ENCODE measurements at regions not wholly inside any gene's neighbourhood (a gene's known extent, or its start where the extent isn't known, plus 50 kb on each side); places are given as distances from the start of the nearest gene placed in this dataset.

DNA sequence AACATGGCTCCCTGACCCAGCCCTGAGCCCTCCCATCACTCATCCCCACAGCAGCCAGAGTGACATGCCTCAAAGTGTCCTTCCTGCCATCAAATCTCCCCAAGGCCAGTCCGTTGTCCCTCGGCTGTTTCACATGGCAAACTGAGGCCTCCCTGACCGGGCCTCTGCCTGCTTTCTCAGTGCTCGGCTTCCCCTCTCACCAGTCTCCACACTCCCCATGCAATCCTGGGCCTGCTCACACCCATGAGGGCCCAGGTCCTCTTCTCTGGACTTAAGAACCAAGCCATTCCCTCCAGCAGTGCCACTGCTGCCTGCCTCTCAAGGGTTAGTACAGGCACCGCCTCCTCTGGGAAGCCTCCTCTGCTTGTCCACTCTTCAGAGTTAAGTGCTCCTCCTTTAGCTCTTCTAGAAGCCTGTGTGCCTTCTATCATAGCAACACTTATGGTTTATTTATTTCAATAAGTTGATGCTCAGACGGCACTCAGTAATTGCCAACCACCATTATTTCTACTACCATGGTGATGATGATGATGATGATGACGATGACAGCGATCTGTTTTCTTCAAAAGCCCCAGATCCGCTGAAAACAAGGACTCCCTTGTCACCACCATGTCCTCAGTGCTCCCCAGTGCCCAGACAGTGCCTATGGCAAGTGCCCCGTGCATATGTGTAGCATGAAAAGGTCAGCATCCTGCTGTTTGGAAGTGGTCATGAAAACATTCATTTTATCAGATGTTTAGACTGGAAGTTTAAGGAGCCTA, 449.0 kb downstream of the CDH26 start:
- Histone ChIP-seq H3K27me3 (replicated peaks; ENCODE audit: insufficient read depth, low read length) (no peaks in the 10 kb centered on the region), H3K9ac (ENCODE audit: low read length) (no peak overlapping the region), H3K36me3 (replicated peaks; ENCODE audit: insufficient read depth, low read length) (no peaks in the 10 kb centered on the region), H3K4me1 (ENCODE audit: low read length) (peaks cover 37% of the 10 kb centered on the region), H3K4me2 (ENCODE audit: low read depth, low read length) (no peak overlapping the region), H3K27ac (ENCODE audit: low read length) (no peak overlapping the region), H3F3A (ENCODE audit: insufficient read depth, low read length) (peaks cover 13% of the 10 kb centered on the region; the same call in 1 of the 2 replicates), H3K9me3 (replicated peaks; ENCODE audit: insufficient read depth, low read length) (no peaks in the 10 kb centered on the region), H4K20me1 (ENCODE audit: insufficient read depth, low read length) (no peaks in the 10 kb centered on the region), H3K4me3 (ENCODE audit: low read length) (no peak overlapping the region), H3K79me2 (ENCODE audit: low read length) (no peaks in the 10 kb centered on the region), H2AFZ (ENCODE audit: low read length) (no peak overlapping the region), H3K9me2 (replicated peaks; ENCODE audit: insufficient read depth, low read length) (no peaks in the 10 kb centered on the region)
- TF ChIP-seq EZH2phosphoT487 (IDR thresholded peaks at IDR 0.05; ENCODE audit: low read length) (no peak), CTCF (IDR thresholded peaks at IDR 0.05; ENCODE audit: low read length) (no peak), EZH2 (optimal IDR thresholded peaks at IDR 0.05; ENCODE audit: low read depth, low read length) (no peak)
- DNase-seq: no peak

GRCh38 chr20:60407938-60408337, 449.7 kb downstream of the CDH26 start:
- H3K9me2 ChIP-seq (replicated peaks; ENCODE audit: insufficient read depth, low read length): no peaks in the 10 kb centered on the region
- no peaks in the 10 kb centered on the region for H3K79me2 ChIP-seq (ENCODE audit: low read length)
- H3K9ac ChIP-seq (ENCODE audit: low read length): no peak overlapping the region
- no peaks in the 10 kb centered on the region for H3K36me3 ChIP-seq (replicated peaks; ENCODE audit: insufficient read depth, low read length)
- TF ChIP-seq EZH2 (optimal IDR thresholded peaks at IDR 0.05; ENCODE audit: low read depth, low read length): no peak
- no peak for TF ChIP-seq EZH2phosphoT487 (IDR thresholded peaks at IDR 0.05; ENCODE audit: low read length)
- TF ChIP-seq CTCF (IDR thresholded peaks at IDR 0.05; ENCODE audit: low read length): no peak
- H3K27me3 ChIP-seq (replicated peaks; ENCODE audit: insufficient read depth, low read length): no peaks in the 10 kb centered on the region
- peaks cover 5% of the 10 kb centered on the region; the same call in 1 of the 2 replicates for H3F3A ChIP-seq (ENCODE audit: insufficient read depth, low read length)
- no peaks in the 10 kb centered on the region for H3K9me3 ChIP-seq (replicated peaks; ENCODE audit: insufficient read depth, low read length)
- peak overlapping the region; percentile 21; the same call in 1 of the 2 replicates for H3K4me2 ChIP-seq (ENCODE audit: low read depth, low read length)
- no peak overlapping the region for H3K4me3 ChIP-seq (ENCODE audit: low read length)
- no peak overlapping the region for H2AFZ ChIP-seq (ENCODE audit: low read length)
- H3K27ac ChIP-seq (ENCODE audit: low read length): no peak overlapping the region
- DNase-seq: no peak
- no peaks in the 10 kb centered on the region for H4K20me1 ChIP-seq (ENCODE audit: insufficient read depth, low read length)
- H3K4me1 ChIP-seq (ENCODE audit: low read length): peaks cover 29% of the 10 kb centered on the region

DNA sequence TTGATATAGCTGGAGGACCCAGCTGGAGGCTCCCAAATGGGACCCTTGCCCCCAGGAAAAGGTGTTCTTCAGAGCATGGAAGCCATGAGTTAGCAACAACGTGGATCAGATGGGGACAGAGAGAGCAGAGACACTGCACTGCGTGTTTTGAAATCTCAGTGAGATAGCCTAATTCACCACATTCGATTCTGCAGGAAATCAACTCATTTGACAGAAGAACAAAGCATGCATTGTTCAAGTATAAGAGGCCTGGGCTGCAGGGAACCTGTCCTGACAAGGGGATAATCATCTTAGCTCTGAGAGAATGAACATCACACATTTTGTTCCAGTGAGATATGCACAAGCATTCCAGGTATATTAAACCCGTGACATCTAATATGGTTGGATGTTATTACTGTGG, 450.2 kb downstream of the CDH26 start:
- Histone ChIP-seq H3K9ac (ENCODE audit: low read length) (no peak overlapping the region), H3K4me2 (ENCODE audit: low read depth, low read length) (peak overlapping the region; percentile 21; the same call in 1 of the 2 replicates), H3K36me3 (replicated peaks; ENCODE audit: insufficient read depth, low read length) (no peaks in the 10 kb centered on the region), H3K4me1 (ENCODE audit: low read length) (peaks cover 26% of the 10 kb centered on the region), H3K27me3 (replicated peaks; ENCODE audit: insufficient read depth, low read length) (no peaks in the 10 kb centered on the region), H3F3A (ENCODE audit: insufficient read depth, low read length) (0 out of 2 replicates have a peak, but pooled peaks cover under 1% of the 10 kb centered on the region), H3K79me2 (ENCODE audit: low read length) (no peaks in the 10 kb centered on the region), H3K4me3 (ENCODE audit: low read length) (no peak overlapping the region), H3K9me2 (replicated peaks; ENCODE audit: insufficient read depth, low read length) (no peaks in the 10 kb centered on the region), H3K27ac (ENCODE audit: low read length) (no peak overlapping the region), H4K20me1 (ENCODE audit: insufficient read depth, low read length) (no peaks in the 10 kb centered on the region), H2AFZ (ENCODE audit: low read length) (no peak overlapping the region), H3K9me3 (replicated peaks; ENCODE audit: insufficient read depth, low read length) (no peaks in the 10 kb centered on the region)
- no peak for TF ChIP-seq EZH2phosphoT487 (IDR thresholded peaks at IDR 0.05; ENCODE audit: low read length)
- TF ChIP-seq CTCF (IDR thresholded peaks at IDR 0.05; ENCODE audit: low read length): no peak
- no peak for TF ChIP-seq EZH2 (optimal IDR thresholded peaks at IDR 0.05; ENCODE audit: low read depth, low read length)
- no peak for DNase-seq
